WTC11 (cell line): ENCODE measurements at regions not wholly inside any gene's neighbourhood (a gene's known extent, or its start where the extent isn't known, plus 50 kb on each side); places are given as distances from the start of the nearest gene placed in this dataset.

Source experiments
- ATAC-seq: fragments of 200-7000 bp; cut with Tn5 transposase; 2 replicates; pipeline ENCODE4 v1.10.0; 2021; ENCODE audit warnings: mild to moderate bottlenecking, moderate library complexity
- CTCF ChIA-PET: fragments of 300-600 bp; sonication (Branson Sonifier 250); formaldehyde crosslinking; loops from one replicate; lab custom pipeline; 2021; ENCODE audit warnings: antibody characterized with exemption; lab: Charles Lee
- POLR2A ChIA-PET: fragments of 350-600 bp; sonication (Branson Sonifier 250); formaldehyde crosslinking; loops from one replicate; lab custom pipeline; 2021; ENCODE audit warnings: antibody characterized with exemption; lab: Charles Lee
- DNase-seq: peaks from one replicate; pipeline ENCODE4 v3.0.0; 2021; ENCODE audit warnings: low spot score
- H3K27ac Mint-ChIP-seq: 2 replicates; pipeline ENCODE4 v1.8.0; 2021; ENCODE audit warnings: mixed read lengths
- H3K27me3 Mint-ChIP-seq: 2 replicates; pipeline ENCODE4 v1.8.0; 2021; ENCODE audit warnings: low read depth, mild to moderate bottlenecking, moderate library complexity, mixed read lengths
- H3K36me3 Mint-ChIP-seq: 2 replicates; pipeline ENCODE4 v1.8.0; 2021; ENCODE audit warnings: mixed read lengths
- H3K4me1 Mint-ChIP-seq: 2 replicates; pipeline ENCODE4 v1.8.0; 2022; ENCODE audit warnings: mixed read lengths
- H3K4me3 Mint-ChIP-seq: 2 replicates; pipeline ENCODE4 v1.8.0; 2021; ENCODE audit warnings: mild to moderate bottlenecking, moderate library complexity, mixed read lengths
- H3K9me3 Mint-ChIP-seq: 2 replicates; pipeline ENCODE4 v1.8.0; 2021; ENCODE audit warnings: mixed read lengths
- ATF2 ChIP-seq: sonication (generic); formaldehyde crosslinking; IDR thresholded peaks from 2 replicates; pipeline ENCODE4 v1.8.1; 2022; ENCODE audit warnings: low read depth, missing genetic modification reagents, borderline replicate concordance
- E2F1 ChIP-seq: sonication (generic); formaldehyde crosslinking; IDR thresholded peaks from 2 replicates; pipeline ENCODE4 v1.8.0; 2022; ENCODE audit warnings: mild to moderate bottlenecking, missing genetic modification reagents
- FOXJ3 ChIP-seq: sonication (generic); formaldehyde crosslinking; IDR thresholded peaks from 2 replicates; pipeline ENCODE4 v1.9.0; 2021; ENCODE audit warnings: missing genetic modification reagents, mild to moderate bottlenecking, borderline replicate concordance
- GTF2I ChIP-seq: fragments of 250-450 bp; sonication (Bioruptor Pico); conservative IDR thresholded peaks from 2 replicates; pipeline ENCODE4 v1.4.0; 2021; ENCODE audit warnings: mild to moderate bottlenecking
- HMGXB4 ChIP-seq: sonication (generic); formaldehyde crosslinking; IDR thresholded peaks from 2 replicates; pipeline ENCODE4 v1.8.1; 2023; ENCODE audit warnings: mild to moderate bottlenecking, moderate library complexity, missing genetic modification reagents
- IRF2 ChIP-seq: sonication (generic); formaldehyde crosslinking; IDR thresholded peaks from 2 replicates; pipeline ENCODE4 v1.8.0; 2022; ENCODE audit warnings: low read depth, missing genetic modification reagents, borderline replicate concordance
- NR2C2 ChIP-seq: sonication (generic); formaldehyde crosslinking; IDR thresholded peaks from 2 replicates; pipeline ENCODE4 v1.8.0; 2022; ENCODE audit warnings: mild to moderate bottlenecking, missing genetic modification reagents
- PRDM15 ChIP-seq: sonication (generic); formaldehyde crosslinking; IDR thresholded peaks from 2 replicates; pipeline ENCODE4 v1.8.0; 2022; ENCODE audit warnings: missing genetic modification reagents
- ZNF138 ChIP-seq: sonication (generic); formaldehyde crosslinking; conservative IDR thresholded peaks from 2 replicates; pipeline ENCODE4 v1.8.1; 2022; ENCODE audit warnings: mild to moderate bottlenecking, moderate library complexity, missing genetic modification reagents
- ZNF219 ChIP-seq: sonication (generic); formaldehyde crosslinking; IDR thresholded peaks from 2 replicates; pipeline ENCODE4 v1.8.0; 2023; ENCODE audit warnings: missing genetic modification reagents, mild to moderate bottlenecking, borderline replicate concordance
- ZNF232 ChIP-seq: sonication (generic); formaldehyde crosslinking; IDR thresholded peaks from 2 replicates; pipeline ENCODE4 v1.8.0; 2022; ENCODE audit warnings: mild to moderate bottlenecking, missing genetic modification reagents
- ZNF532 ChIP-seq: fragments of 250-450 bp; sonication (Bioruptor Pico); IDR thresholded peaks from 2 replicates; pipeline ENCODE4 v1.9.0; 2021; ENCODE audit warnings: mild to moderate bottlenecking, borderline replicate concordance
- TF ChIP-seq, protein P1 (sequence below): fragments of 200-600 bp; IDR thresholded peaks from 2 replicates; pipeline ENCODE4 v1.8.0; 2022; ENCODE audit warnings: antibody characterized with exemption
- TF ChIP-seq, protein P2 (sequence below): sonication (generic); formaldehyde crosslinking; IDR thresholded peaks from 2 replicates; pipeline ENCODE4 v1.8.0; 2022; ENCODE audit warnings: mild to moderate bottlenecking, missing genetic modification reagents
- TF ChIP-seq, protein P3 (sequence below): fragments of 250-450 bp; sonication (Bioruptor Pico); IDR thresholded peaks from 2 replicates; pipeline ENCODE4 v2.1.2; 2022; ENCODE audit warnings: mild to moderate bottlenecking, moderate library complexity

DNA sequence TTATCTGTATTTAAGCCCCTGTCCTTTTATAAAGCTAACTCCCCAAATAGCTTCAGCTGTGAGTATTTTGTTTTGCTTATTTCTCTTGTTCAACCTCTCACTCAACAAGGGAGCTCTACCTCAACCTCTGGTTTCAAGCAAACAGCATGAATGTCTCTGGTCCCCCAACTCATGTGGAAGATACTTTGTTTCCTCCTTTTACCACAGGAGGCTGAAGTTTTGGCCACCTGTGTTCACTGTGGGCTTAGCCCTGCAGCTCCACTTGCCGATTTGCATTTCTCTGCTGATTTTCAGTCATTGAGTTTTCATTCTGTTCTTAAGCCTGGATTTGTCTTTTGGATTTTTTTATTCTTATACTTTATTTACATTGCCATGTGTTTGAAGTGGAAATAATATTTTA is 613.1 kb downstream of the USP25 start:
- Mint-ChIP-seq H3K27ac (no peak overlapping the region), H3K4me3 (no peak overlapping the region), H3K27me3 (no peaks in the 10 kb centered on the region), H3K9me3 (no peaks in the 10 kb centered on the region), H3K36me3 (no peaks in the 10 kb centered on the region), H3K4me1 (0 out of 2 replicates have a peak, but pooled peaks cover 3% of the 10 kb centered on the region)
- ChIA-PET CTCF (interaction anchor here (1.7 kb wide), 1 partner anchor 13 kb away, joined by 4 read pairs; no protein-coding TSS in a partner anchor), POLR2A (no interaction called here)
- DNase-seq: no peak
- TF ChIP-seq, protein P1, sequence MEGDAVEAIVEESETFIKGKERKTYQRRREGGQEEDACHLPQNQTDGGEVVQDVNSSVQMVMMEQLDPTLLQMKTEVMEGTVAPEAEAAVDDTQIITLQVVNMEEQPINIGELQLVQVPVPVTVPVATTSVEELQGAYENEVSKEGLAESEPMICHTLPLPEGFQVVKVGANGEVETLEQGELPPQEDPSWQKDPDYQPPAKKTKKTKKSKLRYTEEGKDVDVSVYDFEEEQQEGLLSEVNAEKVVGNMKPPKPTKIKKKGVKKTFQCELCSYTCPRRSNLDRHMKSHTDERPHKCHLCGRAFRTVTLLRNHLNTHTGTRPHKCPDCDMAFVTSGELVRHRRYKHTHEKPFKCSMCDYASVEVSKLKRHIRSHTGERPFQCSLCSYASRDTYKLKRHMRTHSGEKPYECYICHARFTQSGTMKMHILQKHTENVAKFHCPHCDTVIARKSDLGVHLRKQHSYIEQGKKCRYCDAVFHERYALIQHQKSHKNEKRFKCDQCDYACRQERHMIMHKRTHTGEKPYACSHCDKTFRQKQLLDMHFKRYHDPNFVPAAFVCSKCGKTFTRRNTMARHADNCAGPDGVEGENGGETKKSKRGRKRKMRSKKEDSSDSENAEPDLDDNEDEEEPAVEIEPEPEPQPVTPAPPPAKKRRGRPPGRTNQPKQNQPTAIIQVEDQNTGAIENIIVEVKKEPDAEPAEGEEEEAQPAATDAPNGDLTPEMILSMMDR: no peak
- TF ChIP-seq IRF2 (CRISPR knock-in tag) (no peak), FOXJ3 (CRISPR knock-in tag) (no peak), ZNF532 (no peak), NR2C2 (CRISPR knock-in tag) (no peak), ATF2 (no peak), ZNF219 (CRISPR knock-in tag) (no peak), E2F1 (CRISPR knock-in tag) (no peak), GTF2I (CRISPR knock-in tag) (no peak), ZNF138 (CRISPR knock-in tag) (no peak)
- TF ChIP-seq, protein P2, sequence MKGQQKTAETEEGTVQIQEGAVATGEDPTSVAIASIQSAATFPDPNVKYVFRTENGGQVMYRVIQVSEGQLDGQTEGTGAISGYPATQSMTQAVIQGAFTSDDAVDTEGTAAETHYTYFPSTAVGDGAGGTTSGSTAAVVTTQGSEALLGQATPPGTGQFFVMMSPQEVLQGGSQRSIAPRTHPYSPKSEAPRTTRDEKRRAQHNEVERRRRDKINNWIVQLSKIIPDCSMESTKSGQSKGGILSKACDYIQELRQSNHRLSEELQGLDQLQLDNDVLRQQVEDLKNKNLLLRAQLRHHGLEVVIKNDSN (CRISPR knock-in tag): no peak
- no peak for ATAC-seq

GRCh38 chr21:16343776-16344175 is 614.0 kb downstream of the USP25 start:
- DNase-seq (no peak), ATAC-seq (no peak)
- Mint-ChIP-seq H3K27me3 (no peaks in the 10 kb centered on the region), H3K27ac (no peak overlapping the region), H3K4me1 (0 out of 2 replicates have a peak, but pooled peaks cover 3% of the 10 kb centered on the region), H3K4me3 (no peak overlapping the region), H3K9me3 (no peaks in the 10 kb centered on the region), H3K36me3 (no peaks in the 10 kb centered on the region)
- POLR2A ChIA-PET: interaction anchor here (0.7 kb wide), 1 partner anchor 18 kb away, joined by 3 read pairs; no protein-coding TSS in a partner anchor
- CTCF ChIA-PET: interaction anchor here (2.0 kb wide), 1 partner anchor 13 kb away, joined by 5 read pairs; no protein-coding TSS in a partner anchor
- TF ChIP-seq ZNF232 (CRISPR knock-in tag) (no peak), PRDM15 (CRISPR knock-in tag) (no peak), NR2C2 (CRISPR knock-in tag) (no peak), HMGXB4 (CRISPR knock-in tag) (no peak)
- TF ChIP-seq, protein P3, sequence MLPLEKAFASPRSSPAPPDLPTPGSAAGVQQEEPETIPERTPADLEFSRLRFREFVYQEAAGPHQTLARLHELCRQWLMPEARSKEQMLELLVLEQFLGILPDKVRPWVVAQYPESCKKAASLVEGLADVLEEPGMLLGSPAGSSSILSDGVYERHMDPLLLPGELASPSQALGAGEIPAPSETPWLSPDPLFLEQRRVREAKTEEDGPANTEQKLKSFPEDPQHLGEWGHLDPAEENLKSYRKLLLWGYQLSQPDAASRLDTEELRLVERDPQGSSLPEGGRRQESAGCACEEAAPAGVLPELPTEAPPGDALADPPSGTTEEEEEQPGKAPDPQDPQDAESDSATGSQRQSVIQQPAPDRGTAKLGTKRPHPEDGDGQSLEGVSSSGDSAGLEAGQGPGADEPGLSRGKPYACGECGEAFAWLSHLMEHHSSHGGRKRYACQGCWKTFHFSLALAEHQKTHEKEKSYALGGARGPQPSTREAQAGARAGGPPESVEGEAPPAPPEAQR (CRISPR knock-in tag): no peak
